Stimulated activated CD4-positive, alpha-beta T cell treated with anti-CD3 and anti-CD28 coated beads, Interleukin-12 subunit alpha, Interleukin-12 subunit beta, amount 100 ng/mL, for 4 hours (primary cell): ENCODE measurements at regions not wholly inside any gene's neighbourhood (a gene's known extent, or its start where the extent isn't known, plus 50 kb on each side); places are given as distances from the start of the nearest gene placed in this dataset.

Experiments
- DNase-seq: peaks from one replicate; pipeline ENCODE4 v3.0.0-alpha.2; 2020

GRCh38 chr5:68380078-68380477, 164.5 kb downstream of the PIK3R1 start:
- no peak for DNase-seq

- DNase-seq = no peak
These were observed 165.5 kb downstream of the PIK3R1 start for GRCh38 chr5:68381060-68381459.

- no peak for DNase-seq
These were observed 166.4 kb downstream of the PIK3R1 start for GRCh38 chr5:68381909-68382308.

- no peak for DNase-seq
These were observed 167.1 kb downstream of the PIK3R1 start for GRCh38 chr5:68382640-68383039.

- DNase-seq = no peak
These were observed 168.3 kb downstream of the PIK3R1 start for GRCh38 chr5:68383888-68384310.

GRCh38 chr5:68384936-68385594, 169.5 kb downstream of the PIK3R1 start:
- DNase-seq = no peak

GRCh38 chr5:68385936-68386335, 170.4 kb downstream of the PIK3R1 start:
- no peak for DNase-seq

GRCh38 chr5:68387074-68387796, 171.7 kb downstream of the PIK3R1 start:
- no peak for DNase-seq

- DNase-seq = no peak
These were observed 174.1 kb downstream of the PIK3R1 start for GRCh38 chr5:68389618-68390017.

- no peak for DNase-seq
These were observed 177.1 kb downstream of the PIK3R1 start for GRCh38 chr5:68392617-68393016.

- DNase-seq = no peak
These were observed 179.7 kb downstream of the PIK3R1 start for GRCh38 chr5:68395302-68395701.

- DNase-seq = no peak
These were observed 180.5 kb downstream of the PIK3R1 start for GRCh38 chr5:68395926-68396511.

- DNase-seq = no peak
These were observed 181.2 kb downstream of the PIK3R1 start for GRCh38 chr5:68396722-68397121.

- no peak for DNase-seq
These were observed 182.7 kb downstream of the PIK3R1 start for GRCh38 chr5:68398146-68398812.

GRCh38 chr5:68403301-68403700, 187.7 kb downstream of the PIK3R1 start:
- DNase-seq = no peak

GRCh38 chr5:68404246-68404645, 188.7 kb downstream of the PIK3R1 start:
- no peak for DNase-seq

GRCh38 chr5:68405026-68405684, 189.6 kb downstream of the PIK3R1 start:
- no peak for DNase-seq

GRCh38 chr5:68405784-68406743, 190.5 kb downstream of the PIK3R1 start:
- DNase-seq = no peak

GRCh38 chr5:68406767-68407241, 191.2 kb downstream of the PIK3R1 start:
- no peak for DNase-seq

- no peak for DNase-seq
These were observed 192.0 kb downstream of the PIK3R1 start for GRCh38 chr5:68407311-68408239.
